CD14-positive monocyte (primary cell): ENCODE measurements at regions not wholly inside any gene's neighbourhood (a gene's known extent, or its start where the extent isn't known, plus 50 kb on each side); places are given as distances from the start of the nearest gene placed in this dataset.
A peak's percentile ranks its signal among the peaks of the same experiment; 100 is the strongest.

ENCODE experiments used
- DNase-seq, 3 donors: peaks; one replicate each; pipeline ENCODE4 v3.0.0-alpha.2; 2011 to 2022
- H2AFZ ChIP-seq: 2 replicates; pipeline ENCODE4 v1.6.0; 2012; ENCODE audit warnings: mild to moderate bottlenecking, low read depth, low read length, inconsistent platforms; ENCODE audit not compliant: insufficient read depth, poor library complexity, severe bottlenecking
- H3K27ac ChIP-seq, 2 donors: 1 replicate in 1 of 2; 2 replicates in 1 of 2; pipeline ENCODE4 v1.5.1; 2012 to 2013; ENCODE audit warnings: low read length in 2 of 2, control low read depth in 1 of 2, inconsistent platforms in 1 of 2, low read depth in 1 of 2, mild to moderate bottlenecking in 1 of 2
- H3K27me3 ChIP-seq, 2 donors: one replicate each; pipeline versions ENCODE4 v1.6.0 to v1.6.1; 2011 to 2013; ENCODE audit warnings: low read length in 2 of 2; ENCODE audit not compliant: control insufficient read depth in 2 of 2, insufficient read depth in 2 of 2
- H3K36me3 ChIP-seq, 2 donors: replicated peaks in 1 of 2; 1 replicate in 1 of 2; 2 replicates in 1 of 2; pipeline versions ENCODE4 v1.5.1 to v1.6.1; 2012 to 2013; ENCODE audit warnings: low read length in 2 of 2, control low read depth in 1 of 2, inconsistent platforms in 1 of 2, mild to moderate bottlenecking in 1 of 2; ENCODE audit not compliant: insufficient read depth in 2 of 2, control insufficient read depth in 1 of 2
- H3K4me1 ChIP-seq, 2 donors: 1 replicate in 1 of 2; 2 replicates in 1 of 2; pipeline versions ENCODE4 v1.5.1 to v1.6.1; 2012 to 2013; ENCODE audit warnings: low read length in 2 of 2, control low read depth in 1 of 2, inconsistent platforms in 1 of 2, mild to moderate bottlenecking in 1 of 2, moderate library complexity in 1 of 2; ENCODE audit not compliant: insufficient read depth in 2 of 2, control insufficient read depth in 1 of 2
- H3K4me2 ChIP-seq: replicated peaks from 2 replicates; pipeline ENCODE3; 2012; ENCODE audit warnings: low read length, moderate library complexity, mild to moderate bottlenecking; ENCODE audit not compliant: poor library complexity, severe bottlenecking; ENCODE audit errors: extremely low read depth
- H3K4me3 ChIP-seq, 3 experiments: fragments of 200-600 bp in 1 of 3; sonication (generic) in 1 of 3; replicated peaks in 1 of 3; 1 replicate in 2 of 3; 2 replicates in 1 of 3; pipeline ENCODE4 v1.5.1; 2011 to 2013; ENCODE audit warnings: low read length in 3 of 3, mild to moderate bottlenecking in 3 of 3, control low read depth in 2 of 3, low read depth in 2 of 3, inconsistent platforms in 1 of 3, moderate library complexity in 1 of 3
- H3K79me2 ChIP-seq: 2 replicates; pipeline ENCODE4 v1.6.0; 2012; ENCODE audit warnings: mild to moderate bottlenecking, control low read depth, inconsistent platforms, low read length, moderate library complexity; ENCODE audit not compliant: insufficient read depth
- H3K9ac ChIP-seq: 2 replicates; pipeline ENCODE4 v1.6.0; 2017; ENCODE audit warnings: low read length, mild to moderate bottlenecking; ENCODE audit not compliant: insufficient read depth, poor library complexity, severe bottlenecking
- H3K9me3 ChIP-seq, 2 donors: replicated peaks in 1 of 2; 1 replicate in 1 of 2; 2 replicates in 1 of 2; pipeline versions ENCODE4 v1.5.1 to v1.6.1; 2012 to 2013; ENCODE audit warnings: low read length in 2 of 2, control low read depth in 1 of 2; ENCODE audit not compliant: control insufficient read depth in 1 of 2, insufficient read depth in 1 of 2
- H4K20me1 ChIP-seq: 2 replicates; pipeline ENCODE4 v1.6.0; 2012; ENCODE audit warnings: mild to moderate bottlenecking, low read length, control low read depth, moderate library complexity; ENCODE audit not compliant: insufficient read depth
- H3K27ac Mint-ChIP-seq, 7 donors: one replicate each; pipeline ENCODE4 v1.8.0; 2020; ENCODE audit warnings: mild to moderate bottlenecking in 7 of 7, mixed read lengths in 7 of 7, moderate library complexity in 6 of 7, inconsistent platforms in 2 of 7
- H3K27me3 Mint-ChIP-seq, 3 donors: one replicate each; pipeline ENCODE4 v1.8.0; 2021 to 2022; ENCODE audit warnings: low read depth in 3 of 3, mild to moderate bottlenecking in 3 of 3, mixed read lengths in 3 of 3, moderate library complexity in 3 of 3, inconsistent platforms in 1 of 3
- H3K36me3 Mint-ChIP-seq, 2 donors: one replicate each; pipeline ENCODE4 v1.8.0; 2020; ENCODE audit warnings: mixed read lengths in 2 of 2, inconsistent platforms in 1 of 2, mild to moderate bottlenecking in 1 of 2
- H3K4me1 Mint-ChIP-seq: one replicate; pipeline ENCODE4 v1.8.0; 2020; ENCODE audit warnings: mild to moderate bottlenecking, mixed read lengths
- H3K4me3 Mint-ChIP-seq, 2 donors: one replicate each; pipeline ENCODE4 v1.8.0; 2020; ENCODE audit warnings: mild to moderate bottlenecking in 2 of 2, mixed read lengths in 2 of 2, moderate library complexity in 1 of 2
- H3K9me3 Mint-ChIP-seq, 7 donors: one replicate each; pipeline ENCODE4 v1.8.0; 2020 to 2022; ENCODE audit warnings: mixed read lengths in 7 of 7, mild to moderate bottlenecking in 6 of 7, moderate library complexity in 6 of 7, inconsistent platforms in 2 of 7
- WGBS: methylation state at CpG from one replicate; pipeline ENCODE4 v1.1.5; 2013; ENCODE audit warnings: missing lambda C conversion rate; ENCODE audit not compliant: insufficient coverage; 5-methylcytosine and 5-hydroxymethylcytosine counted together
- intact Hi-C, 2 donors: fragments of 100-400 bp; cut with micrococcal nuclease; formaldehyde crosslinking; loops; one replicate each; pipeline versions ENCODE4 v1.15.0 to v1.15.1; 2023
- TF ChIP-seq, protein P1 (sequence below): fragments of 200-600 bp; IDR thresholded peaks from one replicate; pipeline ENCODE4 v1.8.0; 2022; ENCODE audit warnings: antibody characterized with exemption, mild to moderate bottlenecking

DNA sequence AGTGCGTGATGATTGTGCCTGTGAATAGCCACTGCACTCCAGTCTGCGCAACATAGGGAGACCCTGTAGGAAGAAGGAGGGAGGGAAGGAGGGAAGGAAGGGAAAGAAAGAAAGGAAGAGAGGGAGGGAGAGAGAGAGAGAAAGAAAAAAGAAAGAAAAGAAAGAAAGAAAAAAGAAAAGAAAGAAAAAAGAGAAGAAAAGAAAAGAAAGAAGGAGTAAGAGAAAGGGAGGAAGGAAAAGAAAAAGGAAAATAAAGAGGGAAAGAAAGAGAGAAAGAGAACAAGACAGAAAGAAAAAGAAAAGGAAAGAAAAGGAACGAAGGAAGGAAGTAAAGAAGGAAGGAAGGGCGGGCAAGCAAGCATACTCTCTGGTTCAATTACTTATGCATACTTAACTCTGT lies 112.9 kb upstream of the ANK3 start:
- TF ChIP-seq, protein P1, sequence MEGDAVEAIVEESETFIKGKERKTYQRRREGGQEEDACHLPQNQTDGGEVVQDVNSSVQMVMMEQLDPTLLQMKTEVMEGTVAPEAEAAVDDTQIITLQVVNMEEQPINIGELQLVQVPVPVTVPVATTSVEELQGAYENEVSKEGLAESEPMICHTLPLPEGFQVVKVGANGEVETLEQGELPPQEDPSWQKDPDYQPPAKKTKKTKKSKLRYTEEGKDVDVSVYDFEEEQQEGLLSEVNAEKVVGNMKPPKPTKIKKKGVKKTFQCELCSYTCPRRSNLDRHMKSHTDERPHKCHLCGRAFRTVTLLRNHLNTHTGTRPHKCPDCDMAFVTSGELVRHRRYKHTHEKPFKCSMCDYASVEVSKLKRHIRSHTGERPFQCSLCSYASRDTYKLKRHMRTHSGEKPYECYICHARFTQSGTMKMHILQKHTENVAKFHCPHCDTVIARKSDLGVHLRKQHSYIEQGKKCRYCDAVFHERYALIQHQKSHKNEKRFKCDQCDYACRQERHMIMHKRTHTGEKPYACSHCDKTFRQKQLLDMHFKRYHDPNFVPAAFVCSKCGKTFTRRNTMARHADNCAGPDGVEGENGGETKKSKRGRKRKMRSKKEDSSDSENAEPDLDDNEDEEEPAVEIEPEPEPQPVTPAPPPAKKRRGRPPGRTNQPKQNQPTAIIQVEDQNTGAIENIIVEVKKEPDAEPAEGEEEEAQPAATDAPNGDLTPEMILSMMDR = peak; percentile 8
- intact Hi-C loops = no loop called here
- no peak overlapping the region for H3K27ac Mint-ChIP-seq

DNA sequence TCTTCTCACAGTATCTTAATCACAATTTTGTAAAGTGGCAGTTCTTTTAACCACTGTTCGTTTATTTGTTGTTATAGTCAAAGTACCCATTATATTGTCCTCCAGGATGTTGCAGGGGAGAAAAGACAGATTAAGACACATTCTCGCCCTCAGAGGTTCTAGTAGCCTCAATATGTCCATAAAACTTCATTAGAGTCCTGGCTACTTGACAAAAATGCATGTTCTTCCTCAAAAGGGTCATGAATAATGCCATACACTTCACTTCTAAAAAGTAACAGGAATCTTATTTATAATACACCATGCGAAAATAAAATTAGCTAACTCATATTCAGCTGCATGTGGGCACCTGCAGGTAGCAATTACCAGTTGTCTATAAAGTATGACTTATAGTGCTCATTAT lies 109.3 kb upstream of the ANK3 start:
- intact Hi-C loops = no loop called here
- Mint-ChIP-seq H3K27ac (no peak overlapping the region), H3K27me3 (no peaks in the 10 kb centered on the region), H3K4me3 (no peak overlapping the region), H3K9me3 (peaks cover 0 to 1% (median 0%) of the 10 kb centered on the region in 7 donors), H3K36me3 (no peaks in the 10 kb centered on the region), H3K4me1 (no peaks in the 10 kb centered on the region)
- Histone ChIP-seq H3K27me3 (no peaks in the 10 kb centered on the region), H3K4me2 (no peak overlapping the region), H3K4me1 (no peaks in the 10 kb centered on the region), H4K20me1 (no peaks in the 10 kb centered on the region), H3K27ac (no peak overlapping the region), H3K79me2 (no peaks in the 10 kb centered on the region), H2AFZ (no peak overlapping the region), H3K9ac (no peak overlapping the region), H3K9me3 (no peaks in the 10 kb centered on the region), H3K4me3 (no peak overlapping the region), H3K36me3 (no peaks in the 10 kb centered on the region)
- TF ChIP-seq, protein P1 = no peak
- 100% methylated on average over 1 of the region's 3 CpGs for WGBS
- no peak for DNase-seq

More for the DNA sequence above, 112.9 kb upstream of the ANK3 start:
- H3K4me1 ChIP-seq = no peaks in the 10 kb centered on the region
- no peaks in the 10 kb centered on the region for H4K20me1 ChIP-seq
- H3K27me3 ChIP-seq = no peaks in the 10 kb centered on the region
- no peaks in the 10 kb centered on the region for H3K4me1 Mint-ChIP-seq
- H3K9me3 Mint-ChIP-seq = peaks cover 0 to 1% (median 0%) of the 10 kb centered on the region in 7 donors
- H3K36me3 ChIP-seq = no peaks in the 10 kb centered on the region
- no peak overlapping the region for H3K4me3 ChIP-seq
- H3K4me3 Mint-ChIP-seq = no peak overlapping the region
- no peaks in the 10 kb centered on the region for H3K27me3 Mint-ChIP-seq
- no peak overlapping the region for H3K27ac ChIP-seq
- 100% methylated on average over 2 of the region's 4 CpGs for WGBS
- no peaks in the 10 kb centered on the region for H3K79me2 ChIP-seq
- no peak overlapping the region for H2AFZ ChIP-seq
- no peak overlapping the region for H3K9ac ChIP-seq
- DNase-seq = no peak
- no peak overlapping the region for H3K4me2 ChIP-seq
- H3K36me3 Mint-ChIP-seq = no peaks in the 10 kb centered on the region
- H3K9me3 ChIP-seq = no peaks in the 10 kb centered on the region
